CD4-positive, alpha-beta T cell (primary cell): ENCODE measurements at regions not wholly inside any gene's neighbourhood (a gene's known extent, or its start where the extent isn't known, plus 50 kb on each side); places are given as distances from the start of the nearest gene placed in this dataset.

Experiments
- ATAC-seq: fragments of 200-7000 bp; cut with Tn5 transposase; one replicate; pipeline ENCODE4 v1.10.0; 2022; ENCODE audit warnings: mild to moderate bottlenecking; ENCODE audit not compliant: poor library complexity
- CTCF ChIA-PET: fragments of 350-600 bp; sonication (Branson Sonifier 250); formaldehyde crosslinking; loops from one replicate; lab custom pipeline; 2021; ENCODE audit warnings: antibody characterized with exemption, inconsistent platforms; lab: Charles Lee
- POLR2A ChIA-PET: fragments of 350-600 bp; sonication (Branson Sonifier 250); formaldehyde crosslinking; loops from one replicate; lab custom pipeline; 2021; ENCODE audit warnings: antibody characterized with exemption, inconsistent platforms; lab: Charles Lee
- DNase-seq, 14 experiments: peaks; one replicate each; pipeline ENCODE4 v3.0.0-alpha.2; 2013 to 2020; ENCODE audit warnings: mixed read lengths in 2 of 14
- H3K27ac ChIP-seq, 2 donors: one replicate each; pipeline versions ENCODE4 v1.5.1 to v1.7.0; 2013; ENCODE audit warnings: low read length in 2 of 2, low read depth in 1 of 2, mild to moderate bottlenecking in 1 of 2
- H3K27me3 ChIP-seq, 2 experiments: 1 replicate in 1 of 2; 2 replicates in 1 of 2; pipeline versions ENCODE4 v1.6.1 to v1.7.0; 2013; ENCODE audit warnings: low read length in 2 of 2, control low read depth in 1 of 2, mild to moderate bottlenecking in 1 of 2, moderate library complexity in 1 of 2; ENCODE audit not compliant: insufficient read depth in 2 of 2, control insufficient read depth in 1 of 2
- H3K36me3 ChIP-seq: one replicate; pipeline ENCODE4 v1.6.1; 2013; ENCODE audit warnings: low read length, control low read depth; ENCODE audit not compliant: insufficient read depth
- H3K4me1 ChIP-seq: one replicate; pipeline ENCODE4 v1.6.1; 2013; ENCODE audit warnings: low read length, control low read depth; ENCODE audit not compliant: insufficient read depth
- H3K4me3 ChIP-seq: one replicate; pipeline ENCODE4 v1.5.1; 2013; ENCODE audit warnings: mild to moderate bottlenecking, low read length, moderate library complexity
- H3K9me3 ChIP-seq, 2 experiments: 1 replicate in 1 of 2; 2 replicates in 1 of 2; pipeline versions ENCODE4 v1.6.1 to v1.7.0; 2013; ENCODE audit warnings: low read length in 2 of 2, mild to moderate bottlenecking in 2 of 2, control low read depth in 1 of 2, moderate library complexity in 1 of 2; ENCODE audit not compliant: control insufficient read depth in 1 of 2, insufficient read depth in 1 of 2
- H3K27ac Mint-ChIP-seq: one replicate; pipeline ENCODE4 v1.8.0; 2020; ENCODE audit warnings: mixed read lengths
- H3K27me3 Mint-ChIP-seq: one replicate; pipeline ENCODE4 v1.8.0; 2021; ENCODE audit warnings: mixed read lengths
- H3K36me3 Mint-ChIP-seq: one replicate; pipeline ENCODE4 v1.8.0; 2021; ENCODE audit warnings: low read depth, mixed read lengths
- H3K4me1 Mint-ChIP-seq: one replicate; pipeline ENCODE4 v1.8.0; 2021; ENCODE audit warnings: low read depth, mixed read lengths
- H3K4me3 Mint-ChIP-seq: one replicate; pipeline ENCODE4 v1.8.0; 2020; ENCODE audit warnings: mild to moderate bottlenecking, mixed read lengths
- H3K9me3 Mint-ChIP-seq: one replicate; pipeline ENCODE4 v1.8.0; 2020; ENCODE audit warnings: mixed read lengths
- CTCF ChIP-seq: fragments of 200-600 bp; IDR thresholded peaks from one replicate; pipeline ENCODE4 v1.8.0; 2022; ENCODE audit warnings: antibody characterized with exemption, mild to moderate bottlenecking
- intact Hi-C, 2 experiments: fragments of 100-400 bp; cut with DNase I in 1 of 2; cut with micrococcal nuclease in 1 of 2; formaldehyde crosslinking; loops; one replicate each; pipeline versions ENCODE4 v1.15.1 to v1.9.0; 2023 to 2025; cut with DNase I, micrococcal nuclease

DNA sequence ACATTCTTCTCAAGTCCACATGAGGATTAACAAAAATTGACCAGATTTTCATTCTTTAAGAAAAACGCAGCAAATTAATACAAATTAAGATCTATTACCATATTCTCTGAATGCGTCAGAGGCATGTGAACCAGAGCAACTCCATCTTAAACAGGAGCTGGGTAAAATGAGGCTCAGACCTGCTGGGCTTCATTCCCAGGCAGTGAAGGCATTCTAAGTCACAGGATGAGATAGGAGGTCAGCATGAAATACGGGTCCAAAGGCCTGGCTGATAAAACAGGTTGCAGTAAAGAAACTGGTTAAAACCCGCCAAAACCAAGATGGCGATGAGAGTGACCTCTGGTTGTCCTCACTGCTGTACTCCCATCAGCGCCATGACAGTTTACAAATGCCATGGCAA is 217.6 kb downstream of the RDH14 start:
- intact Hi-C loops, result no loop called here
- Mint-ChIP-seq H3K27me3 (no peaks in the 10 kb centered on the region), H3K27ac (no peak overlapping the region), H3K36me3 (no peaks in the 10 kb centered on the region), H3K4me1 (no peaks in the 10 kb centered on the region), H3K9me3 (no peaks in the 10 kb centered on the region), H3K4me3 (no peak overlapping the region)
- Histone ChIP-seq H3K9me3 (no peaks in the 10 kb centered on the region), H3K4me1 (no peaks in the 10 kb centered on the region), H3K4me3 (no peak overlapping the region), H3K36me3 (no peaks in the 10 kb centered on the region), H3K27me3 (no peaks in the 10 kb centered on the region), H3K27ac (no peak overlapping the region)
- no peak for DNase-seq
- ATAC-seq, result no peak
- ChIA-PET CTCF (no interaction called here), POLR2A (no interaction called here)
- TF ChIP-seq CTCF, result no peak

GRCh38 chr2:18339326-18339725 is 221.1 kb downstream of the RDH14 start:
- no peaks in the 10 kb centered on the region for H3K36me3 ChIP-seq
- no peak for TF ChIP-seq CTCF
- no peaks in the 10 kb centered on the region for H3K4me1 ChIP-seq
- no peak overlapping the region for H3K4me3 ChIP-seq
- no peak for ATAC-seq
- H3K27me3 ChIP-seq, result no peaks in the 10 kb centered on the region
- no peak for DNase-seq
- peaks cover 5% of the 10 kb centered on the region for H3K27me3 Mint-ChIP-seq
- H3K4me1 Mint-ChIP-seq, result no peaks in the 10 kb centered on the region
- H3K9me3 ChIP-seq, result no peaks in the 10 kb centered on the region
- no peak overlapping the region for H3K4me3 Mint-ChIP-seq
- no peak overlapping the region for H3K27ac ChIP-seq
- no peaks in the 10 kb centered on the region for H3K36me3 Mint-ChIP-seq
- CTCF ChIA-PET, result interaction anchor here (1.4 kb wide), 1 partner anchor 11 kb away, joined by 3 read pairs; no protein-coding TSS in a partner anchor
- H3K27ac Mint-ChIP-seq, result no peak overlapping the region
- H3K9me3 Mint-ChIP-seq, result no peaks in the 10 kb centered on the region
- intact Hi-C loops, result no loop called here
- POLR2A ChIA-PET, result no interaction called here

DNA sequence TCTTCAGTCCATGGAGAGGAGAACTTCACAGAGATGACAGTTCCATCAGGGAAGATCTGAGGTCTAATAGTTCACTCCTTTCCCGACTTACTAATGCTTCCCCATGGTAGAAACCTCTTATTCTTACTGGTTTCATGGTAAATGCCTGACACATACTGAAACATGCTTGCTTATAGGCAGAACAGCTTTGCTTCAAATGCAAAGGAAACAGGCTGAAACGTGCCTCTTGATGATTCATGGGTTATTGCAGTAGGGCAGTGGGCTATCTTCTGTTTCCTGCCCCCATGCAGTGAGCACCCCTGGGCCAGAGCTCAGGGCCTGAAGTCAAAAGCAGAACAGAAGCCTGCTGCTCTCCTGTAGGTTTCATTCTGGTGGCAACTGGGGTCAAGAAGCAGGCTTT is 223.5 kb downstream of the RDH14 start:
- H3K36me3 ChIP-seq, result no peaks in the 10 kb centered on the region
- no peaks in the 10 kb centered on the region for H3K4me1 Mint-ChIP-seq
- CTCF ChIA-PET, result no interaction called here
- POLR2A ChIA-PET, result no interaction called here
- DNase-seq, result no peak
- H3K27ac ChIP-seq, result no peak overlapping the region
- no peaks in the 10 kb centered on the region for H3K27me3 ChIP-seq
- peaks cover 0 to 7% of the 10 kb centered on the region in 2 experiments for H3K9me3 ChIP-seq
- H3K27ac Mint-ChIP-seq, result no peak overlapping the region
- no peak overlapping the region for H3K4me3 ChIP-seq
- H3K9me3 Mint-ChIP-seq, result no peaks in the 10 kb centered on the region
- intact Hi-C loops, result no loop called here
- no peak for TF ChIP-seq CTCF
- no peaks in the 10 kb centered on the region for H3K4me1 ChIP-seq
- H3K27me3 Mint-ChIP-seq, result peaks cover 5% of the 10 kb centered on the region
- no peaks in the 10 kb centered on the region for H3K36me3 Mint-ChIP-seq
- H3K4me3 Mint-ChIP-seq, result no peak overlapping the region
- ATAC-seq, result no peak
